KMS-11 (cell line): ENCODE measurements at regions not wholly inside any gene's neighbourhood (a gene's known extent, or its start where the extent isn't known, plus 50 kb on each side); places are given as distances from the start of the nearest gene placed in this dataset.

Experiments used
- H2AFZ ChIP-seq: fragments of 200-600 bp; sonication (generic); 2 replicates; pipeline ENCODE4 v1.6.1; 2016; ENCODE audit warnings: antibody characterized with exemption, mixed run types, low read depth
- H3K27ac ChIP-seq: fragments of 200-600 bp; sonication (generic); 2 replicates; pipeline ENCODE4 v1.6.1; 2016; ENCODE audit warnings: mild to moderate bottlenecking, mixed run types
- H3K27me3 ChIP-seq: fragments of 200-600 bp; sonication (generic); 2 replicates; pipeline ENCODE4 v1.6.1; 2017; ENCODE audit warnings: mild to moderate bottlenecking, low read depth, mixed run types, moderate library complexity; ENCODE audit not compliant: insufficient read depth
- H3K36me3 ChIP-seq: fragments of 200-600 bp; sonication (generic); 2 replicates; pipeline ENCODE4 v1.6.1; 2017; ENCODE audit warnings: mild to moderate bottlenecking, mixed run types; ENCODE audit not compliant: insufficient read depth
- H3K4me1 ChIP-seq: fragments of 200-600 bp; sonication (generic); 2 replicates; pipeline ENCODE4 v1.6.1; 2016; ENCODE audit warnings: mild to moderate bottlenecking, low read depth, mixed run types; ENCODE audit not compliant: poor library complexity, severe bottlenecking
- H3K4me2 ChIP-seq: fragments of 200-600 bp; sonication (generic); 2 replicates; pipeline ENCODE4 v1.7.0; 2016; ENCODE audit warnings: mild to moderate bottlenecking, mixed run types
- H3K4me3 ChIP-seq: fragments of 200-600 bp; sonication (generic); IDR thresholded peaks from 2 replicates; pipeline ENCODE4 v1.6.1; 2017; ENCODE audit warnings: low read depth, low read length, mixed read lengths; ENCODE audit not compliant: insufficient read depth
- H3K79me2 ChIP-seq: fragments of 200-600 bp; sonication (generic); 2 replicates; pipeline ENCODE4 v1.6.1; 2016; ENCODE audit warnings: low read depth, mixed run types; ENCODE audit not compliant: insufficient read depth
- H3K9ac ChIP-seq: fragments of 200-600 bp; sonication (generic); 2 replicates; pipeline ENCODE4 v1.6.1; 2016; ENCODE audit warnings: mild to moderate bottlenecking, mixed run types
- H4K20me1 ChIP-seq: fragments of 200-600 bp; sonication (generic); 2 replicates; pipeline ENCODE4 v1.6.1; 2016; ENCODE audit warnings: mild to moderate bottlenecking, mixed run types; ENCODE audit not compliant: insufficient read depth
- TF ChIP-seq, protein P1 (sequence below): fragments of 200-600 bp; sonication (generic); conservative IDR thresholded peaks from 2 replicates; pipeline ENCODE4 v1.6.1; 2017; ENCODE audit warnings: low read depth, mild to moderate bottlenecking, antibody characterized with exemption, low read length, moderate library complexity, mixed read lengths

DNA sequence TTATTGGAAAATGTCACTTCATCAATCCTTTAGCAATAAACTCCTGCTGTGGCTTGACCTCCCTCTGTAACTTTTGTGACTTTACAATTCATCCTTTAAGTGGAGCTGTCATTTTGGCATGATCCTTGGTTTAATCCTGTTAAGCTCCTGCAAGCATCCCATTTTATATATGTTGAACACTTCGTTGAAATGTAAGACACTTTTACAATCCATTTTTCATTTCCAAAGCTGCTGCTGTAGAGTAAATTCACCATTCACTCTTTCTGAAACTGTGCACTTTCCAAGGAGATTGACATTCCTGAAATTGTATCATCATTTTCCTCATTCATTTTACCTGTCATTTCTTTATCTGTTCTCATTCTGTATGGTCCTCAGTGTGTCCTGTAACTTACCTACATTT is 1003.2 kb upstream of the GOT2 start:
- Histone ChIP-seq H3K36me3 (no peaks in the 10 kb centered on the region), H3K27ac (no peak overlapping the region), H3K4me1 (no peaks in the 10 kb centered on the region), H3K4me2 (no peak overlapping the region), H3K4me3 (no peak overlapping the region), H4K20me1 (no peaks in the 10 kb centered on the region), H3K27me3 (no peaks in the 10 kb centered on the region), H3K9ac (no peak overlapping the region), H2AFZ (no peak overlapping the region), H3K79me2 (no peaks in the 10 kb centered on the region)
- TF ChIP-seq, protein P1, sequence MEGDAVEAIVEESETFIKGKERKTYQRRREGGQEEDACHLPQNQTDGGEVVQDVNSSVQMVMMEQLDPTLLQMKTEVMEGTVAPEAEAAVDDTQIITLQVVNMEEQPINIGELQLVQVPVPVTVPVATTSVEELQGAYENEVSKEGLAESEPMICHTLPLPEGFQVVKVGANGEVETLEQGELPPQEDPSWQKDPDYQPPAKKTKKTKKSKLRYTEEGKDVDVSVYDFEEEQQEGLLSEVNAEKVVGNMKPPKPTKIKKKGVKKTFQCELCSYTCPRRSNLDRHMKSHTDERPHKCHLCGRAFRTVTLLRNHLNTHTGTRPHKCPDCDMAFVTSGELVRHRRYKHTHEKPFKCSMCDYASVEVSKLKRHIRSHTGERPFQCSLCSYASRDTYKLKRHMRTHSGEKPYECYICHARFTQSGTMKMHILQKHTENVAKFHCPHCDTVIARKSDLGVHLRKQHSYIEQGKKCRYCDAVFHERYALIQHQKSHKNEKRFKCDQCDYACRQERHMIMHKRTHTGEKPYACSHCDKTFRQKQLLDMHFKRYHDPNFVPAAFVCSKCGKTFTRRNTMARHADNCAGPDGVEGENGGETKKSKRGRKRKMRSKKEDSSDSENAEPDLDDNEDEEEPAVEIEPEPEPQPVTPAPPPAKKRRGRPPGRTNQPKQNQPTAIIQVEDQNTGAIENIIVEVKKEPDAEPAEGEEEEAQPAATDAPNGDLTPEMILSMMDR, result no peak

- Histone ChIP-seq H3K4me1 (no peaks in the 10 kb centered on the region), H3K79me2 (no peaks in the 10 kb centered on the region), H3K36me3 (no peaks in the 10 kb centered on the region), H2AFZ (no peak overlapping the region), H3K27ac (no peak overlapping the region), H3K4me3 (no peak overlapping the region), H3K9ac (no peak overlapping the region), H3K4me2 (no peak overlapping the region), H3K27me3 (no peaks in the 10 kb centered on the region), H4K20me1 (no peaks in the 10 kb centered on the region)
- TF ChIP-seq, protein P1, result no peak
These were observed 999.2 kb upstream of the GOT2 start for GRCh38 chr16:59733321-59733720.

GRCh38 chr16:59729613-59730012 is 995.5 kb upstream of the GOT2 start:
- no peaks in the 10 kb centered on the region for H3K27me3 ChIP-seq
- TF ChIP-seq, protein P1, result no peak

GRCh38 chr16:59719121-59719520 is 985.0 kb upstream of the GOT2 start:
- Histone ChIP-seq H3K4me3 (no peak overlapping the region), H3K9ac (no peak overlapping the region), H3K79me2 (no peaks in the 10 kb centered on the region), H3K4me2 (no peak overlapping the region), H3K27me3 (no peaks in the 10 kb centered on the region), H2AFZ (no peak overlapping the region), H3K27ac (no peak overlapping the region), H3K4me1 (no peaks in the 10 kb centered on the region), H3K36me3 (no peaks in the 10 kb centered on the region), H4K20me1 (no peaks in the 10 kb centered on the region)
- TF ChIP-seq, protein P1, result no peak

More at GRCh38 chr16:59729613-59730012, 995.5 kb upstream of the GOT2 start:
- Histone ChIP-seq H4K20me1 (no peaks in the 10 kb centered on the region), H3K4me2 (no peak overlapping the region), H2AFZ (no peak overlapping the region), H3K4me1 (no peaks in the 10 kb centered on the region), H3K27ac (no peak overlapping the region), H3K4me3 (no peak overlapping the region), H3K79me2 (no peaks in the 10 kb centered on the region), H3K36me3 (no peaks in the 10 kb centered on the region), H3K9ac (no peak overlapping the region)
